ENCODE measurements at regions not wholly inside any gene's neighbourhood (a gene's known extent, or its start where the extent isn't known, plus 50 kb on each side); places are given as distances from the start of the nearest gene placed in this dataset.

- TF ChIP-seq POLR2A (IDR thresholded peaks at IDR 0.05; ENCODE audit: low read depth, low read length), result no peak
- no peak for TF ChIP-seq SRF (IDR thresholded peaks at IDR 0.05; ENCODE audit: low read depth in 2 of 2, low read length in 2 of 2)
- no peak for TF ChIP-seq JUNB (IDR thresholded peaks at IDR 0.05)
- TF ChIP-seq ATF3 (IDR thresholded peaks at IDR 0.05; ENCODE audit: borderline replicate concordance, extremely low read depth, low read depth, low read length), result no peak
- TF ChIP-seq CHD2 (IDR thresholded peaks at IDR 0.05; ENCODE audit: borderline replicate concordance, low read depth, low read length), result no peak
- no peak for TF ChIP-seq HDAC2 (IDR thresholded peaks at IDR 0.05)
Measured at GRCh38 chr3:156609546-156609945, 54.6 kb upstream of the SSR3 start.

All from GM12878 (cell line).